Activated T-cell treated with anti-CD3 and anti-CD28 coated beads, Interleukin-2, amount 50 U/mL, for 1 hour (primary cell): ENCODE measurements at regions not wholly inside any gene's neighbourhood (a gene's known extent, or its start where the extent isn't known, plus 50 kb on each side); places are given as distances from the start of the nearest gene placed in this dataset.

Experiments
- DNase-seq: peaks from one replicate; pipeline ENCODE4 v3.0.0-alpha.2; 2020

DNA sequence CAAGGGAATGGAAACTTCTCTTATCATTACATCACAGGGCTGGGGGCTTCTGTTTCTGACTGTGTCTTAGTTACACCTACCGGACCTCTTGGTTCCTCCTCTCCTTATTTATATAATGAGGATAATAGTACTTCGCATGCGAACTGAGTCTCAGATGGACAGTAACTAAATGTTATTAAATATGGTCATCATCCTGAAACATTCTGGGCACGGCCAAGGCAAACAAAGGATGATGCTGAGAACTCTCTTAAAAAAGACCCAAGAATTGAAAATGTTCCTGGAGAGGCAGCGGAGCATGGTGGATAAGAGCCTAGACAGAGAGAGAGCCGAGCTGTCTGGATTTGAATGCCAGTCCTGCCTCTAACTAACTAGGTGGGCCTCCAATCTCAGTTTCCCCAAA is 119.8 kb upstream of the SASH1 start:
- no peak for DNase-seq

- DNase-seq = no peak
Observed at GRCh38 chr6:148223424-148223842, 119.2 kb upstream of the SASH1 start.

- no peak for DNase-seq
Observed at GRCh38 chr6:148225871-148226270, 116.8 kb upstream of the SASH1 start.

DNA sequence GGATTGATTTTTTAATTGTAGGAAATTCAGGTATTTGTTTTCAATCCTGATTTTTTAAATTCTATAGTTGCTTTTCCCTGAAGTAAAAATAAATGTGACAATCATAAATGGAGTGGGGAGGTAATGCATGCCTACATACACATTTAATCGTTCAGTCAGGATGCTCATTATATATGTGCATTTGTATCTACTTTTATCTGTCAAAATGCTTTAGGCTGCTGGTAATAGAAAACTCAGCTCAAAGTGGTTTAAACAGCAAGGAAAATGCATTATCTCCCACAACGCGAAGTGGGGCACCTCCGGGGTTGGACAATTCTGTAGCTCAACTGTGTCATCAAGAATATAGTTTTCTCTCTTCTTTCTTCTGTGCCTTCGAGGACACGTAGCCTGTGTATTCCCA is 116.4 kb upstream of the SASH1 start:
- DNase-seq = no peak

GRCh38 chr6:148231572-148231971 is 111.1 kb upstream of the SASH1 start:
- DNase-seq = no peak

GRCh38 chr6:148235446-148235845 is 107.2 kb upstream of the SASH1 start:
- DNase-seq = no peak

GRCh38 chr6:148238713-148239112 is 103.9 kb upstream of the SASH1 start:
- DNase-seq = no peak

DNA sequence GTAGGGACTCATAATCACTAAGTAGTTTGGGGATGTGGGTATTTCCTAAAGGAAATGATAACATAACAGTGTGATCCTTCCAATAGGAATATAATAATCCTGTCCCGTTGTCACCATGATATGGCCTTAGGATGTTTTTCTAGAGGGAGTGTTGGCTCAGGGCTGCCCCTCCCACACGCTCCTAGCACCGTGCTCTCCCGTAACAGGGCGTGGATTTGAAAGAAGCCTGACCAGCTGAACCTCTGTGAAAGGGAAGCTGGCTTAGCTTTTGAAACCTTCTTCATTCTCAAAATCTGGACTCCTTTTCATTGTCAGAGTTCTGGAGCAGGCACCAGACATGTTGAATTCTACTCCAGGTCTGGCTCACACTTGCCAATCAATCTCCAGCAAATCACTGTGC is 103.4 kb upstream of the SASH1 start:
- no peak for DNase-seq

DNA sequence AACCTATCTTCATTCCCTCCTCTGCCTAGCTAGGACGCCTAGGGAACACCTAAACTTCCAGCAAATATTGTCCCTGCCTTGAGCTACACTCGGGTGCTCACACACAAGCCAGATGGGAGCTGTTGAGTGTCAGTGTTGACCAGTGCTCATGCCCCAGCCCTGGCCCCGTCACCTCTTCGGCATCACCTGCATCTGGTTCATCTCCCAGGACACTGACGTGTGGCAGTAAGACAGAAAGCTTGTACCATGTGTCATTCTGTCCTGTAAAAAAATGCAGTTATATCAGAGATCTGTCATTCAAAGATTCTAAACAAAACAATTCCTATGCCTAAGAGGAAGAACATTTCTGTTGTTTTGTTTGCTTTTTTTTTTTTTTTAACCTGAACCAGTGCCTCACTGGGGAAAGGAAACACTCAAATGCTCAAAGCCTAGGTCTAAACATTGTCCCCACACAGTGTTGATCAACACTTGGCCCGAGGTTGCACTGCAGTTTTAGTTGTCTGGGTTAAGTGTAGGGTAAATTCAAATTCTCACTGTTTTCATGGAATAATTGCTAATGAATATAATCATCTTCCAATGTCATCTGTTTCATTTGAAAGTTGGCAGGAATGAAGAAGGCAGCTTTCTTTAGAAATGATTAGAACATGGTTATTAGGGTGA is 102.7 kb upstream of the SASH1 start:
- DNase-seq = no peak

DNA sequence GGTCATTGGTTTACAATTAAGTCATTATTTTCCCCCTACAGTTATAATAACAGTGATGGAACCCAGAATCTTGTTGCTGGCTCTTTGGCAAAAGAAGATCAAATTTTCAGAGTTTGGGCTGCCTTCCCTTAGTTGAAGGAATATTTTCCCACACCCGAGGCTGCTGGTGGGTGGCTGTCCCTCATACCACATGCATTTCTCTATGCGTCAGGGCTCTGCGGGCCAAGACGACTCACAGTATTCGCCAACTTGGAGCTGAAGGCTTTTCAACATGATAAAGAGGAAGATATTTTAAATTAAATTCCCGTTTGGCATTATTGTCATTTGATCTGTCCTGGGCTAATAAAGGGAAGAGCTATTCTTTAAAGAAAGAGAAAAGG is 102.2 kb upstream of the SASH1 start:
- no peak for DNase-seq

DNA sequence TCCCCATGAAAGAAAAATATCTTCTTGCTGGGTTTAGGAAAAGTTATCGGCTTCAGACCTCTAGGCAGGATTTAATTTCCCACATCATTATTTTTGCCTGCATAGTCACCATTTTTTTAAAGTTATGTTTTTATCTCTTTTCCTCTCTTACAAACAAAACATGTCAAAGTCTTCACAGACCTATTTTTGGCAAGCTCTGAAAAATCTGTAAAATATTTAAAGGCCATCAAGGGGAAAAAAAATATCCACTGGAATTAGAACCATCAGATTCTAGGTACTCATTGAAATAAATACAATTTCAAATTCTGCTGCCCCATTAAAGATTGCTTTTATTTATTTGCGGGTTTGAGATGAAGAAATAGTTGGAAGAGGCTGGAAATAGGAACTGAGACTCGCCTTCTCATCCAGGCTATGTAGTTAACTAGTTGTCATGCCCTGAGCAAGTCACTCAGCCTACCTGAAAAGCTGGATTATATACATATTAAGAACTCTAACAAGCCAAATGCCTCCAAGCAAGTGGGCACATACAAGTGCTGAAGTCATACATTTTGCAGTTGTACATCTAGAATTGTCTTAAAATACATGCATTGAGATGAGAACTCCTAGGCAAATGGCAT is 101.7 kb upstream of the SASH1 start:
- no peak for DNase-seq

- no peak for DNase-seq
Observed at GRCh38 chr6:148242180-148242579, 100.5 kb upstream of the SASH1 start.

- DNase-seq = no peak
Observed at GRCh38 chr6:148244217-148244935, 98.3 kb upstream of the SASH1 start.

DNA sequence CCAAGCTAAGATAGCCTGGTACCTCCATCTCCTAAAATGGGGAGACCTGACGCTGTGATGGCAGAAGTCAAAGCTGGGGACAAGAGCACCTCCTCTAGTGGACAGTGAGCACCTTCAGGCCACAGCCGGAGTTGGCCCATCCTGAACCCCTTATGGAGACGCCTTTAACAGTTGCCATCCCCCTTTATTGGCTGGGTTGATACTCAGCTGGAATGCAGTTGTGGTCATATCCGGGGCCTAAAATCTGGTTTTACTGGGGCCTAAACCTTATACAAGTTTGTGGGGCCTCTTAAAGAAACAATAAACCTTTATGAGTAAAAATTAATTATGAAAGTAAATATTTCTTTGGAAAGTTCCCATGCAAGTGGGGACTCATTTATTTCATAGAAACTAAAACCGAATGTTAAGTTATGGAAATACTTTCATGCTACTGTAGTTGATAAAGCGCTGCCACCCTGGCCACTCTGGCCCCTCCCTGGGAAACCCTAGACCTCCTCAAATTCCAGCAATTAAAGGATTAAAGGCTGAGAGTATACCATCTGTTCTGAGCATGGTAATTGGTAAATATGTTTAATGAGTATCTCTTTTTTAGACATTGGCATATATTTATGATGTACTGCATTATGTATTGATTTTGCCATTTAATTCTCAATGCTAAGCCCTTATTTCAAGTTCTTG is 95.1 kb upstream of the SASH1 start:
- DNase-seq = no peak

GRCh38 chr6:148249160-148249559 is 93.5 kb upstream of the SASH1 start:
- no peak for DNase-seq

DNA sequence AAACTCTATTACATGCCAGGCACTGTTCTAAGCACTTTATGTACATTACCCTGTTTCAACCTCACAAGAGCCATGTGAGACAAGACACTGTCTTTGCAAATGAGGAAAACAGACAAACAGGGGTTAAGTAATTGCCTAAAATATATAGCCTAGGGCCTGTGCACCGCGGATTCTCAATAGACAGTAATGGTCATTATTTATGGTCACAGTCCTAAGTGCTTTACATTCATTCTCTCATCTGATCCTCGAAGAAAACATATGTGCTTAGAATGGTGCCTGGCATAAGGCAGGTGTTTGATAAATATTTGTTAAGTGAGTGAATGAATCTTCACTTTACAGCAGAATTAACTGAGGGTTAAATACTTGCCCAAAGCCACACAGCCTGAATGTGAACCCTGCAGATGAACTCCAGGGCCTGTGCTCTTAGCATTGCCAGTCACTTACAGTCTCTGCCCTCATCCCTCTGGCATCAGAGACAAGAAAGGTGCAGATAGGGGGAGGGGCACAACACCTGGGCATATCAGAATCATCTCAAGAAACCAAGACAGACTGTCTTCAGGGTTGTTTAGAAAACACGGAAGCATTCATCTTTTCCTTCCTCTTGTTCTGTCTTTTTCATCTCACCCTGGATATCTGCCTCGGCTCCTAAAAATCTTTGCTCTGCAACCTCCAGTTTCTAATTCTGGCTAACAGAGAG is 92.8 kb upstream of the SASH1 start:
- no peak for DNase-seq

DNA sequence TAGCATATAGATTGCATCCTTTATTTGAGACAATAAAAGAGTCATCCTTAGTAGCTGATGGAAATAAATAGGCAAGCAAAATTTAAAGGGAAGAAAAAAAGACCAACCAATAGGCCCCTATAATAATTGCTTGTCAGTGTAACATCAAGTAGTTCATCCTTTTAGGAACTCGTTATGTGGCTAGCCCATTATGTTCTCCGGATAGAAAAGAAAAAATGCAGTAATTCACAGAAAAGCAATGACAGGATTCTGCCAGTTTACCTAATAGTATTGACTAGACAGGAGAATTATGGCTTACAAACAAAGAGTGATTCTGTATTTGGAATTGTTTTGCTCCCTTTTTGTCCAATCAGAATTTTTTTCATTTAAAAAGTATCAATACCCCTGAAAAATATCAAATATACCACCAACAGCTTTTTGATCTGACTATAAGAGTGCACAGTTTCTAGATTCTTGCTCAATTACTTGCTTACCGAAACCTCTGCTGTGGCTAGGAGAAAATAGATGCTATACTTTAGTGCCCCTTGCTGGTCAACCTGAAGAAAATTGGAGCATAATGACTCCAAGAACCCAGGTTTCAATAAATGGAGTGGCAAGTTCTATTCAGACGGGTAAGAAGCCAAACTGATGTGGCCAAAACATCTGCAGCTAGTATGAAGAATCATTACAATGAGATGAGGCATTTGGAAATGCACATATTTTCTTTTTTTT is 91.5 kb upstream of the SASH1 start:
- no peak for DNase-seq

DNA sequence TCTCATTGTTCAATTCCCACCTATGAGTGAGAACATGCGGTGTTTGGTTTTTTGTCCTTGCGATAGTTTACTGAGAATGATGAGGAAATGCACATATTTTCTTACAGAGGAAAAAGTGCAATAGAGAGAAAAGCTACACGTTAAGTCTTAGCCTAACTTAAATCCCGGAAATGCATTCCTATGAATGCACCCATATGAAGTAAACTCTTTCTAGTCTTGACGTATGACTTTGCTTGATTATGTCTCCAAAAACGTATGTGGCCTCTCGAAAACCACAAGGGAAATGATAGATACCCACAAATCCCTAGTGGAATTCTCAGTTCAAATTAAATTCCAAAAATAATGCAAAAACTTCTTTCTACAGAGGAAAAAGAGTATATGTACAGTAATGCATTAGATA is 90.7 kb upstream of the SASH1 start:
- no peak for DNase-seq

DNA sequence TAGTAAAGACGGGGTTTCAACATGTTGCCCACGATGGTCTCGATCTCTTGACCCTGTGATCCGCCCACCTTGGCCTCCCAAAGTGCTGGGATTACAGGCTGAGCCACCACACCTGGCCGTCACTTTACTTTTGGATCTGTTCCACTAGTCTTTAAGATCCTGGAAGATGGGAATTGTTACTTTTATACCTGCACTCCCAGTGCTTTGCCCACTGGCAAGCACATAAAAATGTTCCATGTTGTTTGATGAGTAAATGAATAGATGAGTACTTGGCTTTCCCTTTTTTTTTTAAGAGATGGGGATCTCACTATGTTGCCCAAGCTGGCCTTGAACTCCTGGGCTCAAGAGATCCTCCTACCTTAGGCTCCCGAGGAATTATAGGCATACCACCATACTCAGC is 84.8 kb upstream of the SASH1 start:
- no peak for DNase-seq

DNA sequence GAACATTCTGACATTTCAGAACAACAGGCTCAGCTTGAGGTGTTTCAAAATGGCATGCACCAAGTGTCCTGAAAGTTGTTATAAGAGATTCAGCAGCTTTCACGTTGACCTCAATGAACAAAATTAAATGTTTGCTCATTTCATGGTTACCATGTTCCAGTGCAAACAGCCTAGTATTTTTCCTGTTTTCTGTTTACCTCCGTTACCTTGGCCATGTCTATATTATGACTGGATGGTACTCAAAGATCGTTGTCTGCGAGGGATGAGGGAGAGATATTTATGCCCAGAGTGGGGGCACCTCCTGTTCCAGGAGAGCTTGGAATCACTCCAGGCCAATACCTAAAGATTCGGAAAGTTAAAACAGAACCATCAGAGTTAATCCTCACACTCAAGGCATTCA is 83.8 kb upstream of the SASH1 start:
- DNase-seq = no peak

DNA sequence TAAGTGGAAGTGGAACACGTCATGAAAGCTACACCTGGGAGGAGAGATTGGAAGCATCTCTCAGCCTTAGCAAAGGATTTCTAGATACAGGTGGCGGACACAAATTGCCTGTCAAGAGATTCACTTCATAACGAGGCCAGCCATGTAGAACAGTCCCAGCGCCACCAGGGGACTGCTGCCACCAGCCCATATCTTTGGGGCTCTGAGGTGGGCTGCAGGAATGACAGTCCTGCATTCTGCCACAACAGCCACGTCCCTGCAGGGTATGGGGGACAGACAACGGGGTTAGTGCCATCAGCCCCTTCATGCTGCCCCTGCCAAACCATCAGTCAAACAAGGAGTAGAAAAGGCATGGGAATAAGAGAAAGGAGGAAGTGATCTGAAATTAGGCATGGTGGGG is 81.2 kb upstream of the SASH1 start:
- DNase-seq = no peak

DNA sequence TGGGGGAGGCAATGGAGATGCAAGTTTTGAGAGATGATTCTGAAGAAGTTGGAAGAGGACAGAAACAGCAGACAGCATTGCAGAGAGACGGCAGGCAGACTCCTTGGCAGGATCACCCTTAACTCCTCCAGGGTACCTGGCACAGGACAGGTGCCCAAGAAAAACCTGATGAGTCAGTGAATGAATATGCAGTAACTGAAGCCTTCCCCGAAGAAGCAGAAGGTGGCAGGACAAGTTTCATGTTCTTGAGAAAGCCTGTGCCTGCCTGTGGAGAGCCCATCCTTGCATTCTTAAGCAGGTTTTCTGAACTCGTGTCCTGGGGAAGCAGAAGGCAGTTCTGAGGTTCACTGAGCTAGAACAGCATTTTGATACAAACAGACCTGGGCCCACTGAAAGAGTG is 79.6 kb upstream of the SASH1 start:
- DNase-seq = no peak

DNA sequence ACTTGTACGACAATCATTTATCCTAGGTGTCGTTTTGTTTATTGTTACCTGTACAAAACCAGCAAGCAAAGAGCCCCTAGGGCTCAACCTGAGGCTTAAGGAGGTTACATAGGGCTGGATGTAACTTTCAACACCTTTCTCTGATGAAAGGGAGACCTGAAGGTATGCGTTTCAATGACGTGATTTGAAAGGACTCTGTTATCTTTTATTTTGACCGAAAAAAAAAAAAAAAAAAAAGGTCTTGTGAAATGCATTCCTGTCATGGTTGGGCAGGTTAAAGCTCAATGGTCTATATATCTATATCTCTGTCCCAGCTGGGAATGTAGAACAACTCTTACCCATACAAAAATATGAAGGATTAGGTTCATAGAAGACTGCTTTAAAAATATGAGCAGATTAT is 78.7 kb upstream of the SASH1 start:
- DNase-seq = no peak
